RWPE2 (cell line): ENCODE measurements at regions not wholly inside any gene's neighbourhood (a gene's known extent, or its start where the extent isn't known, plus 50 kb on each side); places are given as distances from the start of the nearest gene placed in this dataset.

Experiments
- ATAC-seq: fragments of 200-7000 bp; cut with Tn5 transposase; 3 replicates; pipeline ENCODE4 v1.9.1; 2021; ENCODE audit warnings: low read depth
- DNase-seq: peaks from one replicate; pipeline ENCODE4 v3.0.0-alpha.2; 2020; ENCODE audit warnings: low spot score
- H3K27ac ChIP-seq: fragments of 450-650 bp; 2 replicates; pipeline ENCODE4 v1.5.1; 2017; ENCODE audit warnings: mild to moderate bottlenecking; ENCODE audit not compliant: poor library complexity, severe bottlenecking
- H3K27me3 ChIP-seq: fragments of 250-450 bp; sonication (Bioruptor Pico); 2 replicates; pipeline ENCODE4 v1.5.1; 2021; ENCODE audit warnings: mild to moderate bottlenecking, moderate library complexity; ENCODE audit not compliant: insufficient read depth, poor library complexity, severe bottlenecking
- H3K36me3 ChIP-seq: fragments of 250-450 bp; sonication (Bioruptor Pico); 2 replicates; pipeline ENCODE4 v1.5.1; 2020; ENCODE audit warnings: low read depth, mild to moderate bottlenecking, moderate library complexity
- H3K4me1 ChIP-seq: fragments of 250-450 bp; sonication (Bioruptor Pico); 2 replicates; pipeline ENCODE4 v1.5.1; 2021; ENCODE audit warnings: mild to moderate bottlenecking, moderate library complexity; ENCODE audit not compliant: insufficient read depth, poor library complexity, severe bottlenecking
- H3K4me3 ChIP-seq: fragments of 250-450 bp; sonication (Bioruptor Pico); 2 replicates; pipeline ENCODE4 v1.5.1; 2021; ENCODE audit warnings: mild to moderate bottlenecking, moderate library complexity; ENCODE audit not compliant: severe bottlenecking
- H3K9me3 ChIP-seq: fragments of 250-450 bp; sonication (Bioruptor Pico); 2 replicates; pipeline ENCODE4 v1.5.1; 2021; ENCODE audit warnings: mild to moderate bottlenecking, moderate library complexity; ENCODE audit not compliant: severe bottlenecking
- CTCF ChIP-seq: fragments of 450-650 bp; IDR thresholded peaks from one replicate; pipeline ENCODE4 v1.5.1; 2017; ENCODE audit warnings: mild to moderate bottlenecking, moderate library complexity; ENCODE audit not compliant: poor library complexity, severe bottlenecking

DNA sequence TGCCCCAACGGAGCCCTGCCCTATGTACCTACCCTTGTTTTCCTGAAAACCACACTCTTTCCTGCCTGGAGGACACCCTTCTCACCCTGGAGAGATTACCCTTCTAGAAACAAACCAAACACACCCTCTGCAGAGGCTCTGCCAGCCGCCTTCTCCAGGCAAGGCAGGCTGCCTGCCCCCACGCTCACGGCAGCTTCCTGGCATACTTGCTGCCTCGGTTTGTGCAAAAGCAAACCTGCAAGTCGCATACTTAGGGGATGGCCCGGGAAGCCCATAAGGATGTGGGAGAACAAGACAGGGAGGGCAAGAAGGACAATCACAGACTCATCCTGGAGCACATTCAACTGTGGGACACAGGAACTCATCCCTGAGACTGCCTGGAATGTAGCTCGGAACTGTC is 154.0 kb upstream of the DIO3 start:
- Histone ChIP-seq H3K27me3 (no peaks in the 10 kb centered on the region), H3K36me3 (no peaks in the 10 kb centered on the region), H3K4me3 (no peak overlapping the region), H3K9me3 (no peaks in the 10 kb centered on the region), H3K27ac (no peak overlapping the region), H3K4me1 (peaks cover 11% of the 10 kb centered on the region)
- DNase-seq (no peak), ATAC-seq (no peak)
- no peak for TF ChIP-seq CTCF

- H3K9me3 ChIP-seq = no peaks in the 10 kb centered on the region
- H3K27me3 ChIP-seq = no peaks in the 10 kb centered on the region
- H3K36me3 ChIP-seq = no peaks in the 10 kb centered on the region
- DNase-seq (no peak), ATAC-seq (no peak)
- no peak overlapping the region for H3K4me3 ChIP-seq
- no peak overlapping the region for H3K27ac ChIP-seq
- H3K4me1 ChIP-seq = peaks cover 20% of the 10 kb centered on the region
- no peak for TF ChIP-seq CTCF
These were observed 153.0 kb upstream of the DIO3 start for GRCh38 chr14:101408077-101408831.

GRCh38 chr14:101409006-101409543 is 152.2 kb upstream of the DIO3 start:
- no peak for DNase-seq
- TF ChIP-seq CTCF = no peak
- Histone ChIP-seq H3K36me3 (no peaks in the 10 kb centered on the region), H3K9me3 (no peaks in the 10 kb centered on the region), H3K4me3 (no peak overlapping the region), H3K27me3 (no peaks in the 10 kb centered on the region), H3K4me1 (peaks cover 20% of the 10 kb centered on the region), H3K27ac (no peak overlapping the region)
- ATAC-seq = no peak

DNA sequence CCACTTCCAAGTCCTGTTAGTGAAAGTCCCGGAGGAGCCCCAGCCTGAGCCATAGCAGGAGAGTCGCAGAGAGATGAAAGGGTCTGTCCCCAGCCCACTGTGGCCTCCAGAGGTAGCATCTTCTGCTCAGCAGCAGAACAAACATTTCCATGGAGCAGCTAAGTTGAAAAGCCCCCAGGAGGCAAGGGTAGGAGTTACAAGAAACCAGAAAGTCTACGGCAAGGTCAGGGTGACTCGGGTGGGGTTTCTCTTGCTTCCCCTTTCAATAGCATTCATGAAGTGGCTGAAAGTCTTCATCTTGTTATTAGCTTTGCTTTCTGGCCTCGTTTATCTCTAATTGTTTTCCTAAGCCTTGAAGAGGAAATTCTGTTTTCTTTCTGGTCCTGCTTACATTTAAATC is 151.2 kb upstream of the DIO3 start:
- Histone ChIP-seq H3K4me1 (peaks cover 19% of the 10 kb centered on the region), H3K36me3 (no peaks in the 10 kb centered on the region), H3K4me3 (no peak overlapping the region), H3K27me3 (no peaks in the 10 kb centered on the region), H3K27ac (no peak overlapping the region), H3K9me3 (no peaks in the 10 kb centered on the region)
- TF ChIP-seq CTCF = no peak
- ATAC-seq (no peak), DNase-seq (no peak)

- H3K27ac ChIP-seq = no peak overlapping the region
- H3K4me3 ChIP-seq = no peak overlapping the region
- H3K27me3 ChIP-seq = no peaks in the 10 kb centered on the region
- no peak for TF ChIP-seq CTCF
- no peak for ATAC-seq
- H3K9me3 ChIP-seq = no peaks in the 10 kb centered on the region
- no peaks in the 10 kb centered on the region for H3K36me3 ChIP-seq
- H3K4me1 ChIP-seq = peaks cover 10% of the 10 kb centered on the region
- DNase-seq = no peak
These were observed 150.1 kb upstream of the DIO3 start for GRCh38 chr14:101411151-101411550.
